SW480 (cell line): ENCODE measurements at regions not wholly inside any gene's neighbourhood (a gene's known extent, or its start where the extent isn't known, plus 50 kb on each side); places are given as distances from the start of the nearest gene placed in this dataset.
"Not testable (repeated sequence)": the region's sequence is repeated elsewhere in the genome, so short reads cannot be mapped to it uniquely, and the experiment has no call there.

Experiments
- DNase-seq: peaks from one replicate; pipeline ENCODE4 v3.0.0-alpha.2; 2016; ENCODE audit warnings: low spot score

DNA sequence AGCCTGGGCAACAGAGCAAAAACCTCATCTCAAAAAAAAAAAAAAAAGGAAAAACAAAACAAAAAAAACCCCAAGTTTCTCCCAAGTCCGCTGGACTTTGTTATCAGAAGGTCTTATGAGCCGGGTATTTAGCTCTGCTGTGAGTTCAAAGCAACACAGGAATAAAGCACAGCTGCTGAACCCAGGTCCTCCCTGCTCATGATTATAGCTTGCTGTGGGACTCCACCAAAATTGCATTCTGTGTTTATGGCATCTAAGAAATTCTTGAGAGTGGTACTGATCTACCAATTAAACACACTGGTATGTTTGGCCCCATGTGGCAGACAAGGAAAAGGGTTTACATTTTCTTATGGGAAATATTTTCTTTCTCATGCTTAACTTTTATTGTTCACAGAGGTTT is 93.6 kb upstream of the NEDD9 start:
- DNase-seq, result no peak

DNA sequence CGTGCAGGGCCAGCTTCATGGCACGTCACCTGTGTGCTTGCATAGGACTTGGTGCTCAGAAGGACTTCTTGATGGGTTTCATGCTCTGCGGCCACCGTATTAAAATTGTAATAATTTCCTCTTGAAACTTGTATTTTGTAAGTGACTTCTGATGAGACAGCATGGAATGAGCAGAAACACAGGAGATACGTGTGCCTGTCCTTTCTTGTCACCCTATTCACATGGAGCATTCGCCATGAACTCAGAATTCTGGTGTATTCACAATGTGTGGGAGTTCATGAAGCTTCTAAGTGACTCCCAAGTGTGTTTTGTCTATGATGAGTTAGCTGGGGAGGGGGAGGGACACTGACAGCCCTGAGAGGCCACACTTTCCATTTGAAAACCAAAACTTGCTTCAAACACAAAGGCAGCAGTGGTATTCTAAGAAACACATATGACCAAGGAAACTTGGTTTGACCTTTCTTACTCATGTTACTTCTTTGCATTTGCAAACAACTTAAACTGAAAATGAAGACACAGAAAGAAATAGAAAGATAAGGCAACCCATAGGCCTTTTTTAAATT is 92.1 kb upstream of the NEDD9 start:
- DNase-seq, result no peak

DNA sequence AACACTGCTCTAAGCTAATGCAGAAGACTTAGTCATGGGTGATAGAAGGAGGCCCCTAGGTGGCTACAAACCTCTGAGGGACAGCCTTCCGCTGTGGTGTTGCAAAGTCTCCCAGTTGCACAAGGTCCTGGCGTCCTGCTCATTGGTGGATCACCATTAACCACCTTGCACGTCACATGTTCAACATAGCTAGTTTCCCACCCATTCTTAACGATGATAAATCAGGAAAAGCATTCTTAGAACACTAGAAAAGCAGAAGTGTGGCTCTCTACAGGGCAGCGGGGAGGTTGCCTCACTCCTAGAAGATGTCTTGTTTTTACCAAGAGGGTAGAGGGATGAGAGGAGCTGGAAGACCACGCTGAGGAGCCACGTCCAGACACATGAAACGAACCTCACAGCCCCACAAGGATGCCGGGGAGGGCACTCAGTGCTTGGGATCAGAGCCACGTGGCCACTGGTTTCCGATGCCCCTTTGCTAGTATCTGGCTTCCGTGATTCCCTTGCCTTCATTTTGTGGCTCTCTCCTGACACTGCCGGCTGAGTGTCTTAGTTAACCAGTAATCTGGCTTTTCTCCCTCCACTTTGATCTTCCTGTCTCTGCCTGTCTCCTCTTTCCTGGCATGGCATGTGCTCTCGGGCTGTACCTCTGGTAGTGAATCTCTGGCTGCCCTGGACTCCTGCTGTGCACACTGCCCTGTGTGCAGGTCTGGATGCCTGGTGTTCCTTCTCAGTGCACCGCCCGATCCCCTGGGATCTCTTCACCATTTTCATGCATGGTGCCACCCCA is 91.4 kb upstream of the NEDD9 start:
- no peak for DNase-seq

DNA sequence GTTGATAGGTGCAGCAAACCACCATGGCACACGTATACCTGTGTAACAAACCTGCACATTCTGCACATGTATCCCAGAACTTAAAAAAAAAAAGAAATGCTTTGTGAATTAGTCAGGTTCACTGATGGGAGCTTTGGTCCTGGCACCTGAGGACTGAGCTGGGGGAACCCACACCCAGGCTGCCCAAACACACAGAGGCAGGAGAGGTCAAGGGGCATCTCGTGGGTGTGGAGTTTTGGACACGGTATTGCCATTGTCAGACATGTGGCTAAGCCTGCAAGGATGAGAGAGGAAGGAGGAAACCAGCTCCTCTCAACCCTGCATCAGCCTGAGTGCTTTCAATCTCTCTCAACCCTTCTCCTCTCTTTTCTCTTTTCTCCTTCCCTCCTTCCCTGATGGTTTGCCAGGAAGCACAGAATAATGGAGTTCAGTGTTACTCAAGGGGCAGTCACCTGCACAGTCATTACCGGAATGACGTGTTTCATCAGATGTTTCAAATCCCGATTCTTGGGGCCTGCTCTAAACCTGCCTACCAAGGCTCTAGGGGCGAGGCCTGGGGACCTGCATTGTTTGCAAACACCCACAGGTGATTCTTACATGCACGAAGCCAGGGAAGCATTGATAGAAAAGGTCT is 89.9 kb upstream of the NEDD9 start:
- no peak for DNase-seq

DNA sequence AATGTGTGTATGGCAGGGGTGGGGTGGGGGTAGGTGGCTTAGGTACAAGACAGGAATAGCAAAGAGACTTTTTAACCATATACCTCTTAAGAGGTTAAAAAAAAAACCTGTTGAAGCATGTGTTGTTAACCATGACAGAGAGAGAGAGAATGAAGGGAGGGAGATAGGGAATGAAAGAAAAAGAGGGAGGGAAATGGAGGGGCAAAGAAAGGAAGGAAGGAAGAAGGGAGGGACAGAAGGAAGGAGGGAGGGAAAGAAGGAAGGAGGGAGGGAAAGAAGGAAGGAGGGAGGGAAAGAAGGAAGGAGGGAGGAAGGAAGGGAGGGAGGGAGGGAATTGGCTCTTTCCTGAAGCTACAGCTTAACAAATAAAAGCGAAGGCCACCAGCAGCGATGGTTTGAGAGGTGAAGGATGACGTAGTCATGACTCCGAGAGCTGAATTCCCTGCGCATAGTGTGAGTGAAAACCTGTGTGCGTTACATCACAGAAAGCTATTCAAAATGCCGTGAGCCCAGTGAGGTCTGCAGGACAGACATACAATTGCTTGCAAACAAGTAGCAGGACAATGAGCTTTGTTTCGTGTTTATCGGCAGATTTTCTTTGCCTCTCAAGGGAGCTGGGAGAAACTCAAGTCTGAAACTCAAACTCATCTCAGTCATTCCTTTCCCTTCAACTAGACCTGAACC is 88.6 kb upstream of the NEDD9 start:
- DNase-seq, result no peak

- DNase-seq, result no peak
Observed at GRCh38 chr6:11318835-11319813, 86.7 kb upstream of the NEDD9 start.

DNA sequence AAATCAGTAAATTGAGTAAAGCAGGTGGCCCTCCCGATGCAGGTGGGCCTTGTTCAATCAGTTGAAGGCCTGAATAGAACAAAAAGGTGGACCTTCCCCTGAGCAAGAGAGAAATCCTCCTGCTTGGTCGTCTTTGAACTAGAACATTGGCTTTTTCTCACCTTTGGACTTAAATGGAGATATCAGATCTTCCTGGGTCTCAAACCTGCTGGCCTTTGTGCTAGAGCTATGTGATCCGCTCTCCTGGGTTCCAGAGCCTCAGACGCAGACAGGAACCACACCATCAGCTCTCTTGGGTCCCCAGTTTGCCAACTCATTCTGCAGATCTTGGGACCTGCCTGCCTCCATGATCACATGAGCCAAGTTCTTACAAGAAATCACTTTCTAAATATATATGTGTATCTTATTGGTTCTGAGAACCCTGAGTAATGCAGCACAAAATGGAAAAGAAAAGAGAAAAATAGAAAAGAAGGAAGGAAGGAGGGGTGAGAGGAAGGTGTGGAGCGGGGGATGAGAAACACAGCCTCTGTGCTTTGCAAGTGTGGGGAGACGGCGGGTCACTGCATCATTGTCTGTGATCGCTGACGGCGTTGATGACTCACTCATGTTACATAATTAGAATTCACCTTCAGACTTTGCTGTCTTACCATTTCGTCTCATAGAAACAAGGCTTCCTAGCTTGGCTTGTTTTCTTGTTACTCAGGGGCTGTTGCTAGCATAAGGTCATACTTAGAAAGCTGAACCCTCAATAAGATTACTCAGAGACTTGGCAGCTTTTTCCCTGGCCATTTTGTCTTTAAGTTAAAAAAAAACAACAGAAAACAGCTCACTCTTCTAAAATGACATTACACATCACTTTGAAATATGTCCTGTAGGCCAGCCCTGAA is 85.7 kb upstream of the NEDD9 start:
- DNase-seq, result peak; percentile 68

DNA sequence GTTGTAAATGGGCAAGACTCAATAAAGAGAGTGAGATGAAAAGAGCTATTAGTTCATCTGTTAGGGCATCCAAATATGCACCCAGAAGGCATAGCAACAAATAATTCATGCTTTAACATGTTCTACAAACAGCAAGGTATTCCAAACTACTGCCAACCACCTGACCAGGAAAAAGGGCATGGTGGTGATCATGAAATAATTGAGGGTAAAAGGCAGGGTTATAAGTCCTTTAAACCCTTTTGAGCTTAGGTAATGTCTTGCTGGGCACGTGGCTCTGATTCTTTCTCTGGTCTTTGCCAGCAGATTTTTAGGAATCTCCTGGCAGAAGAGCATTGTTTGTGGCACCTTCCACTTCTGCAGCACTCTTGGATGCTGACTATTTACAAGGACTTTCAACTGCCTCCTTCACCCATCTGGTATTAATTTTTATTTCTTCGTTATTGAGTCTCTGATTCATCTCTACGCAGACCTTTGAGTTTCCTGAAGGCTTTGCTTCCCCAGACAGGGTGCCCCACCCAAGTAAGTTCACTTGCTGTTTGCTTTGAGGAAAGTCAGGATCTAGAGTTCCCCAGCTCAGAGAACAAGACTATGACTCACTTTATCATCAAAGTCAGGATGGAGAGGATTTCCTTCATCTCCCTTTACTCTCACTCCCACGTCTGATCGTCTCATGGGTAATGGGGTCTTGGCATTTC is 83.4 kb upstream of the NEDD9 start:
- DNase-seq, result peak; percentile 25

- DNase-seq, result no peak
Observed at GRCh38 chr6:11313207-11313606, 80.7 kb upstream of the NEDD9 start.

- DNase-seq, result no peak
Observed at GRCh38 chr6:11311970-11312369, 79.5 kb upstream of the NEDD9 start.

- no peak for DNase-seq
Observed at GRCh38 chr6:11309947-11310665, 77.6 kb upstream of the NEDD9 start.

GRCh38 chr6:11307226-11307625 is 74.8 kb upstream of the NEDD9 start:
- no peak for DNase-seq

DNA sequence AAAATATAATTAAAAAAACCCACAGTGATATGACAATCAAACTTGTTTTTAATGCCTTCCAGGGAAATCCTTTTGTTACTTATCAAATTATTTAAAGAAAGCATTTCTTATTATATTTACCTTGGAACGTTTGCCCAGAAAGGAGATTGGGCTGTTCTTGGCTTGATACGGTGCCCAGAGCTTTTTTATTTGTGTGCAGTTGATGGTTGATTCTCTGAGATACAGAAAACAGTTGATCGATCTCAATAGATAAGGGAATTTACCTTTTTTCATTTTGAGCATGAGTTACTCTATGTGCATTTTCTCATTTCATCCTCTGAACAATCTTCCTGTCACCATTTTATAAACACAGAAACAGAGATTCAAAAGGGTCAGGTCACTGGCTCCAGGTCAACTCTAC is 72.5 kb upstream of the NEDD9 start:
- no peak for DNase-seq

DNA sequence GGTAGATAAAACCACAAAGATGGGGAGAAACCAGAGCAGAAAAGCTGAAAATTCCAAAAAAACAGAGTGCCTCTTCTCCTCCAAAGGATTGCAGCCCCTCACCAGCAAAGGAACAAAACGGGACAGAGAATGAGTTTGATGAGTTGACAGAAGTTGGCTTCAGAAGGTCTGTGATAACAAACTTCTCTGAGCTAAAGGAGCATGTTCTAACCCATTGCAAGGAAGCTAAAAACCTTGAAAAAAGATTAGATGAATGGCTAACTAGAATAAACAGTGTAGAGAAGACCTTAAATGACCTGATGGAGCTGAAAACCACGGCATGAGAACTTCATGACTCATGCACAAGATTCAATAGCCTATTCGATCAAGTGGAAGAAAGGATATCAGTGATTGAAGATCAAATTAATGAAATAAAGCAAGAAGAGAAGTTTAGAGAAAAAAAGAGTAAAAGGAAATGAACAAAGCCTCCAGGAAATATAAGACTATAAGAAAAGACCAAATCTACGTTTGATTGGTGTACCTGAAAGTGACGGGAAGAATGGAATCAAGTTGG is 67.5 kb upstream of the NEDD9 start:
- DNase-seq, result not testable (repeated sequence)

GRCh38 chr6:11299421-11299784 is 66.9 kb upstream of the NEDD9 start:
- not testable (repeated sequence) for DNase-seq

- DNase-seq, result no peak
Observed at GRCh38 chr6:11298651-11299420, 66.4 kb upstream of the NEDD9 start.

- DNase-seq, result no peak
Observed at GRCh38 chr6:11297376-11297729, 64.9 kb upstream of the NEDD9 start.
